ENCODE measurements at regions not wholly inside any gene's neighbourhood (a gene's known extent, or its start where the extent isn't known, plus 50 kb on each side); places are given as distances from the start of the nearest gene placed in this dataset.

DNA sequence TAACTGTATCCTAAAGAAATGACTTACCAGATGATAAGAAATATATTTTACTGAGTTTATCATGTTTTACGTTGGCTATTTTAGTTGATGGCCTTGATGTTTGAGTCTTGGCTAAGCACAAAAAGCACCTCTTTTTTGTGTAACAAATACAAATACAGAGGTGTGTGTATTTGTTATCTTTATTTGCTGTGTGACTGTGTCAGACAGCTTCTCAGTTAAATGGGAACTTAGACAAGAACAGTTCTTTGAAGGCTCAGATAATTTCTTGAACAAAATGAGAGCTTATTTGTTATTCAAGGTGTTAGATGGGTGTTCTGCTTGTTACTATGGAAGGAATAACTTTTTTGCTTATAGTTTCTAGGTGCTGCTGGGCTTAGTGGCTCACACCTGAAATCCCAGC lies 95.4 kb downstream of the RPS12 start:
- TF ChIP-seq CTCF (IDR thresholded peaks at IDR 0.05; ENCODE audit: unreplicated experiment) = no peak
- H3K9me3 Mint-ChIP-seq (ENCODE audit: unreplicated experiment) = no peaks in the 10 kb centered on the region
- H3K4me1 Mint-ChIP-seq (ENCODE audit: insufficient read depth, unreplicated experiment) = peaks cover 12% of the 10 kb centered on the region
- ChIA-PET POLR2A (no interaction called here), CTCF (interaction anchor here (1.3 kb wide), 1 partner anchor 8 kb away, joined by 4 read pairs; no protein-coding TSS in a partner anchor)
- no peak overlapping the region for H3K27ac Mint-ChIP-seq (ENCODE audit: low read depth, unreplicated experiment)
- no peaks in the 10 kb centered on the region for H3K27me3 Mint-ChIP-seq (ENCODE audit: insufficient read depth, unreplicated experiment)
- no TSS peak for BruUV-seq (replicated peaks)
- no peak for DNase-seq (ENCODE audit: unreplicated experiment)
- intact Hi-C loops (cut with micrococcal nuclease) = no loop called here
- H3K36me3 Mint-ChIP-seq (ENCODE audit: insufficient read depth, unreplicated experiment) = no peaks in the 10 kb centered on the region
- H3K4me3 Mint-ChIP-seq (ENCODE audit: unreplicated experiment) = no peak overlapping the region

DNA sequence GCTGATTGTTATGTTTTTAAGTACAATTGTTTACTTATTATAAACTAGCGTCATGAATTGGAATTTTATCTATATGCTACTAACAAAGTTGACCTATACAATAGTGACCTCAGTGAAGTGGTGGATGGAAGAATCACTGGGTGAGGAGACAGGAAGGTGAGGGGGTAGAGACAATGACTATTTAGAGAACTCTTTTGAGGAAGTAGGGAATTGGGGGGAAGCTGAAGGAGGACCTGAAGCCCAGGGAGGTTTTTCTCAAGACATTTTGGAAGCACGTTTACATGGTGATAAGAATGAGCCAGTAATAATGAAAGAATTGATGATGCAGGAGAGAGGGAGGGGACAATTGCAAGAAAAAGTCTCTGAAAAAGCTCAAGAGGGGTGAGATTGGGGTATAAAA lies 96.4 kb downstream of the RPS12 start:
- no peaks in the 10 kb centered on the region for H3K9me3 Mint-ChIP-seq (ENCODE audit: unreplicated experiment)
- no peak for TF ChIP-seq CTCF (IDR thresholded peaks at IDR 0.05; ENCODE audit: unreplicated experiment)
- H3K4me1 Mint-ChIP-seq (ENCODE audit: insufficient read depth, unreplicated experiment) = peaks cover 12% of the 10 kb centered on the region
- no peak overlapping the region for H3K4me3 Mint-ChIP-seq (ENCODE audit: unreplicated experiment)
- H3K36me3 Mint-ChIP-seq (ENCODE audit: insufficient read depth, unreplicated experiment) = no peaks in the 10 kb centered on the region
- DNase-seq (ENCODE audit: unreplicated experiment) = no peak
- no TSS peak for BruUV-seq (replicated peaks)
- intact Hi-C loops (cut with micrococcal nuclease) = no loop called here
- CTCF ChIA-PET = interaction anchor here (0.6 to 0.8 kb wide), 3 partner anchors 8 to 292 kb away, joined by 3 to 4 read pairs (median 3); no protein-coding TSS in a partner anchor
- peaks cover 10% of the 10 kb centered on the region for H3K27me3 Mint-ChIP-seq (ENCODE audit: insufficient read depth, unreplicated experiment)
- POLR2A ChIA-PET = interaction anchor here (0.5 kb wide), 1 partner anchor 605 kb away, joined by 3 read pairs; no protein-coding TSS in a partner anchor
- no peak overlapping the region for H3K27ac Mint-ChIP-seq (ENCODE audit: low read depth, unreplicated experiment)

GRCh38 chr6:132919045-132919860 lies 104.9 kb downstream of the RPS12 start:
- peaks cover 11% of the 10 kb centered on the region for H3K4me1 Mint-ChIP-seq (ENCODE audit: insufficient read depth, unreplicated experiment)
- peaks cover 44% of the 10 kb centered on the region for H3K27me3 Mint-ChIP-seq (ENCODE audit: insufficient read depth, unreplicated experiment)
- ChIA-PET POLR2A (no interaction called here), CTCF (interaction anchor here (0.9 kb wide), 1 partner anchor 9 kb away, joined by 3 read pairs; no protein-coding TSS in a partner anchor)
- intact Hi-C loops (cut with micrococcal nuclease) = no loop called here
- BruUV-seq (replicated peaks) = no TSS peak
- H3K36me3 Mint-ChIP-seq (ENCODE audit: insufficient read depth, unreplicated experiment) = no peaks in the 10 kb centered on the region
- H3K27ac Mint-ChIP-seq (ENCODE audit: low read depth, unreplicated experiment) = no peak overlapping the region
- TF ChIP-seq CTCF (IDR thresholded peaks at IDR 0.05; ENCODE audit: unreplicated experiment) = no peak
- no peaks in the 10 kb centered on the region for H3K9me3 Mint-ChIP-seq (ENCODE audit: unreplicated experiment)
- DNase-seq (ENCODE audit: unreplicated experiment) = peak; percentile 82
- no peak overlapping the region for H3K4me3 Mint-ChIP-seq (ENCODE audit: unreplicated experiment)

- Mint-ChIP-seq H3K27me3 (ENCODE audit: insufficient read depth, unreplicated experiment) (peaks cover 56% of the 10 kb centered on the region), H3K9me3 (ENCODE audit: unreplicated experiment) (no peaks in the 10 kb centered on the region), H3K4me1 (ENCODE audit: insufficient read depth, unreplicated experiment) (no peaks in the 10 kb centered on the region), H3K4me3 (ENCODE audit: unreplicated experiment) (no peak overlapping the region), H3K27ac (ENCODE audit: low read depth, unreplicated experiment) (no peak overlapping the region), H3K36me3 (ENCODE audit: insufficient read depth, unreplicated experiment) (peaks cover 7% of the 10 kb centered on the region)
- ChIA-PET POLR2A (no interaction called here), CTCF (interaction anchor here (0.7 kb wide), 1 partner anchor 570 kb away, joined by 3 read pairs; no protein-coding TSS in a partner anchor)
- BruUV-seq (replicated peaks) = no TSS peak
- DNase-seq (ENCODE audit: unreplicated experiment) = no peak
- no peak for TF ChIP-seq CTCF (IDR thresholded peaks at IDR 0.05; ENCODE audit: unreplicated experiment)
- intact Hi-C loops (cut with micrococcal nuclease) = no loop called here
Observed at GRCh38 chr6:132927713-132928112, 113.3 kb downstream of the RPS12 start.

Measured in MCF 10A (cell line).